OCI-LY3 (cell line): ENCODE measurements at regions not wholly inside any gene's neighbourhood (a gene's known extent, or its start where the extent isn't known, plus 50 kb on each side); places are given as distances from the start of the nearest gene placed in this dataset.

ENCODE experiments used
- H2AFZ ChIP-seq: fragments of 200-600, 300-600 bp; shearing (Covaris generic); 2 replicates; pipeline ENCODE4 v1.6.0; 2014; ENCODE audit warnings: antibody characterized with exemption, low read depth, low read length
- H3K27ac ChIP-seq: fragments of 200-600, 300-600 bp; sonication (generic); 2 replicates; pipeline ENCODE4 v1.5.1; 2014; ENCODE audit warnings: mild to moderate bottlenecking, low read length, moderate library complexity, mixed read lengths
- H3K27me3 ChIP-seq: fragments of 200-600, 300-600 bp; sonication (generic); 2 replicates; pipeline ENCODE4 v1.6.1; 2014; ENCODE audit warnings: low read depth, low read length, mixed read lengths
- H3K36me3 ChIP-seq: fragments of 200-600, 300-600 bp; sonication (generic); replicated peaks from 2 replicates; pipeline ENCODE3; 2014; ENCODE audit warnings: low read depth, low read length, mixed read lengths
- H3K4me1 ChIP-seq: fragments of 300-600, 200-600 bp; sonication (generic); 2 replicates; pipeline ENCODE4 v1.6.1; 2014; ENCODE audit warnings: low read length, mixed read lengths
- H3K4me2 ChIP-seq: fragments of 200-600, 300-600 bp; sonication (generic); 2 replicates; pipeline ENCODE4 v1.6.1; 2014; ENCODE audit warnings: low read length, mixed read lengths
- H3K4me3 ChIP-seq: fragments of 300-600, 200-600 bp; sonication (generic); 2 replicates; pipeline ENCODE4 v1.5.1; 2014; ENCODE audit warnings: antibody characterized with exemption, mild to moderate bottlenecking, low read length, moderate library complexity
- H3K79me2 ChIP-seq: fragments of 300-600, 200-600 bp; shearing (Covaris generic); 2 replicates; pipeline ENCODE4 v1.6.1; 2014; ENCODE audit warnings: mild to moderate bottlenecking, low read length, mixed read lengths
- H3K9ac ChIP-seq: fragments of 300-600, 200-600 bp; shearing (Covaris generic); 2 replicates; pipeline ENCODE4 v1.6.0; 2014; ENCODE audit warnings: mild to moderate bottlenecking, low read length, moderate library complexity
- H3K9me3 ChIP-seq: fragments of 200-600, 300-600 bp; shearing (Covaris generic); 2 replicates; pipeline ENCODE4 v1.6.1; 2014; ENCODE audit warnings: low read length, mixed read lengths; ENCODE audit not compliant: insufficient read depth
- H4K20me1 ChIP-seq: fragments of 200-600, 300-600 bp; sonication (generic); 2 replicates; pipeline ENCODE4 v1.6.1; 2016; ENCODE audit warnings: low read length, mixed read lengths; ENCODE audit not compliant: insufficient read depth
- CTCF ChIP-seq: fragments of 200-600, 300-600 bp; sonication (generic); IDR thresholded peaks from 2 replicates; pipeline ENCODE4 v1.5.1; 2014; ENCODE audit warnings: antibody characterized with exemption, low read length, low read depth
- EZH2phosphoT487 ChIP-seq: fragments of 200-600 bp; shearing (Covaris generic); IDR thresholded peaks from 2 replicates; pipeline ENCODE4 v1.6.1; 2018; ENCODE audit warnings: antibody characterized with exemption, mixed run types, low read depth

- Histone ChIP-seq H3K9me3 (no peaks in the 10 kb centered on the region), H3K4me2 (no peak overlapping the region), H3K36me3 (no peaks in the 10 kb centered on the region), H3K27ac (no peak overlapping the region), H3K79me2 (no peaks in the 10 kb centered on the region), H3K4me1 (no peaks in the 10 kb centered on the region), H4K20me1 (no peaks in the 10 kb centered on the region), H2AFZ (no peak overlapping the region), H3K9ac (no peak overlapping the region), H3K4me3 (no peak overlapping the region), H3K27me3 (no peaks in the 10 kb centered on the region)
- TF ChIP-seq EZH2phosphoT487, result no peak
- TF ChIP-seq CTCF, result no peak
Measured at GRCh38 chr6:141095308-141095707, 1037.4 kb upstream of the GJE1 start.

DNA sequence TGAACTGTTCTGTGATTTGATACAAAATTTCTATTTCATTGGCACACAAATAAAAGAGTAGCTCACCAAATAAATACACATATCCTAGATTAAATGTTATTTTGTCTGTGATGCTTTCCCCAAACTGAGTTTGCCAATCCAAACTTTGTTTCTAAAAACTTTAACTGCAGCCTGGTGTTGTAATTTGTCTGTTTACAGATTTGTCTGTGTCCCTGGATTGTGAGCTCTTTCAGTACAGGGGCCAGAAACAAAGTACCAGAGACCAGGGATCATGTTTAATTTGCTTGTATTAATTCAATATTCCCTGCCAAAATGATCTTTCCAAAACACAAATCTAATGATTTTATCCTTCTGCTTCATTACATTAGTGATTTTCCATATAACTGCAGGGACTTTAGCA, 1044.6 kb upstream of the GJE1 start:
- H2AFZ ChIP-seq, result no peak overlapping the region

GRCh38 chr6:141077355-141078333, 1055.1 kb upstream of the GJE1 start:
- no peak overlapping the region for H3K4me3 ChIP-seq
- no peak overlapping the region for H3K4me2 ChIP-seq
- H3K4me1 ChIP-seq, result no peaks in the 10 kb centered on the region
- no peak overlapping the region for H3K9ac ChIP-seq
- H3K27me3 ChIP-seq, result no peaks in the 10 kb centered on the region
- no peaks in the 10 kb centered on the region for H3K9me3 ChIP-seq
- no peaks in the 10 kb centered on the region for H3K79me2 ChIP-seq
- no peaks in the 10 kb centered on the region for H4K20me1 ChIP-seq
- no peak overlapping the region for H2AFZ ChIP-seq
- TF ChIP-seq EZH2phosphoT487 (no peak), CTCF (no peak)
- no peaks in the 10 kb centered on the region for H3K36me3 ChIP-seq
- no peak overlapping the region for H3K27ac ChIP-seq

More for the DNA sequence above, 1044.6 kb upstream of the GJE1 start:
- no peaks in the 10 kb centered on the region for H3K27me3 ChIP-seq
- no peaks in the 10 kb centered on the region for H3K4me1 ChIP-seq
- H3K4me2 ChIP-seq, result no peak overlapping the region
- no peak overlapping the region for H3K27ac ChIP-seq
- no peak overlapping the region for H3K9ac ChIP-seq
- no peaks in the 10 kb centered on the region for H3K79me2 ChIP-seq
- H3K9me3 ChIP-seq, result no peaks in the 10 kb centered on the region
- no peaks in the 10 kb centered on the region for H3K36me3 ChIP-seq
- TF ChIP-seq CTCF, result no peak
- TF ChIP-seq EZH2phosphoT487, result no peak
- H3K4me3 ChIP-seq, result no peak overlapping the region
- no peaks in the 10 kb centered on the region for H4K20me1 ChIP-seq

DNA sequence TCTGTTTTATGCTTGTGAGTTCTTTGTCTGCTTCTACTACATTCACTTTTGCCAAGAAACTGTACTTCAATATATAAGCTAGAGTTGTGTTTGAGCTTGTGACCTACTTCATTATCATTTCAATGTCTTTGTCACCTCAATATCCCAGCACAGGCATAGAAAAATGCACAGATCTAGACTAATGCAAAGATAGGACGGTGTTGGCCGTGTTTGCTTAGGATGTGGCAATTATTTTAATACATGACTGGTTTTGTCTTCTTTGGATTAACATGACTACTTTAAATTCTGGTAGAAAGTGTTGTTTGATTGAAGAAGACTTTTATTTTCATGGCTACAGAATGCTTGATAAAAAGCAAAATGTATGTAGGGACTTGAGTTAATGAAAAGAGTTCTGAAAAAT, 1075.0 kb upstream of the GJE1 start:
- H3K9me3 ChIP-seq, result no peaks in the 10 kb centered on the region
- H3K27ac ChIP-seq, result no peak overlapping the region
- no peaks in the 10 kb centered on the region for H4K20me1 ChIP-seq
- H3K9ac ChIP-seq, result no peak overlapping the region
- no peaks in the 10 kb centered on the region for H3K79me2 ChIP-seq
- TF ChIP-seq CTCF, result no peak
- TF ChIP-seq EZH2phosphoT487, result no peak
- H3K4me2 ChIP-seq, result no peak overlapping the region
- no peak overlapping the region for H2AFZ ChIP-seq
- H3K4me3 ChIP-seq, result no peak overlapping the region
- H3K27me3 ChIP-seq, result no peaks in the 10 kb centered on the region
- H3K4me1 ChIP-seq, result no peaks in the 10 kb centered on the region
- H3K36me3 ChIP-seq, result no peaks in the 10 kb centered on the region
